ENCODE measurements at regions not wholly inside any gene's neighbourhood (a gene's known extent, or its start where the extent isn't known, plus 50 kb on each side); places are given as distances from the start of the nearest gene placed in this dataset.

- no peak for TF ChIP-seq CTCF (IDR thresholded peaks at IDR 0.05; ENCODE audit: low read depth, low read length, missing input control)
- TF ChIP-seq EGR1 (IDR thresholded peaks at IDR 0.05; ENCODE audit: low read depth in 2 of 2), result no peak
- no peak for TF ChIP-seq HNF4A (conservative IDR thresholded peaks at IDR 0.05)
Observed at GRCh38 chr2:137748533-137748932, 215.7 kb upstream of the HNMT start (continued).

GRCh38 chr2:137764646-137765045 is 199.6 kb upstream of the HNMT start:
- Histone ChIP-seq H3K9me3 (ENCODE audit: control insufficient read depth in 4 of 4, low read length in 3 of 4) (no peaks in the 10 kb centered on the region), H3K4me1 (ENCODE audit: control insufficient read depth in 4 of 4, insufficient read depth in 4 of 4, low read length in 3 of 4) (no peaks in the 10 kb centered on the region), H3K27ac (ENCODE audit: low read depth in 1 of 2, low read length in 2 of 2) (no peak overlapping the region), H3K27me3 (ENCODE audit: control insufficient read depth in 4 of 4, insufficient read depth in 4 of 4, low read length in 3 of 4) (no peaks in the 10 kb centered on the region), H3K9ac (ENCODE audit: low read depth in 1 of 2, low read length in 2 of 2) (no peak overlapping the region), H3K36me3 (ENCODE audit: control insufficient read depth in 4 of 4, insufficient read depth in 3 of 4, low read depth in 1 of 4, low read length in 3 of 4) (no peaks in the 10 kb centered on the region), H3K4me3 (ENCODE audit: low read depth in 1 of 3, low read length in 3 of 3) (no peak overlapping the region)
- no peak for TF ChIP-seq YY1 (IDR thresholded peaks at IDR 0.05)
- TF ChIP-seq CTCF (IDR thresholded peaks at IDR 0.05; ENCODE audit: low read depth, low read length, missing input control), result no peak
- TF ChIP-seq FOXA2 (IDR thresholded peaks at IDR 0.05), result no peak
- no peak for TF ChIP-seq TAF1 (conservative IDR thresholded peaks at IDR 0.05)
- TF ChIP-seq HNF4A (conservative IDR thresholded peaks at IDR 0.05), result no peak
- no peak for TF ChIP-seq REST (IDR thresholded peaks at IDR 0.05)
- no peak for TF ChIP-seq JUND (IDR thresholded peaks at IDR 0.05)
- no peak for TF ChIP-seq NR2F2 (IDR thresholded peaks at IDR 0.05)
- no peak for TF ChIP-seq EGR1 (IDR thresholded peaks at IDR 0.05; ENCODE audit: low read depth in 2 of 2)
- TF ChIP-seq HNF4G (IDR thresholded peaks at IDR 0.05), result no peak
- no peak for TF ChIP-seq ZBTB33 (IDR thresholded peaks at IDR 0.05)
- no peak for TF ChIP-seq MAX (IDR thresholded peaks at IDR 0.05)
- TF ChIP-seq GABPA (IDR thresholded peaks at IDR 0.05 in 1 of 2, conservative IDR thresholded peaks at IDR 0.05 in 1 of 2), result no peak
- TF ChIP-seq ATF3 (IDR thresholded peaks at IDR 0.05), result no peak
- TF ChIP-seq SP1 (IDR thresholded peaks at IDR 0.05), result no peak
- WGBS, result 42% methylated on average over 5 of the region's 5 CpGs
- DNase-seq (ENCODE audit: low spot score), result no peak
